ENCODE measurements at regions not wholly inside any gene's neighbourhood (a gene's known extent, or its start where the extent isn't known, plus 50 kb on each side); places are given as distances from the start of the nearest gene placed in this dataset.

DNA sequence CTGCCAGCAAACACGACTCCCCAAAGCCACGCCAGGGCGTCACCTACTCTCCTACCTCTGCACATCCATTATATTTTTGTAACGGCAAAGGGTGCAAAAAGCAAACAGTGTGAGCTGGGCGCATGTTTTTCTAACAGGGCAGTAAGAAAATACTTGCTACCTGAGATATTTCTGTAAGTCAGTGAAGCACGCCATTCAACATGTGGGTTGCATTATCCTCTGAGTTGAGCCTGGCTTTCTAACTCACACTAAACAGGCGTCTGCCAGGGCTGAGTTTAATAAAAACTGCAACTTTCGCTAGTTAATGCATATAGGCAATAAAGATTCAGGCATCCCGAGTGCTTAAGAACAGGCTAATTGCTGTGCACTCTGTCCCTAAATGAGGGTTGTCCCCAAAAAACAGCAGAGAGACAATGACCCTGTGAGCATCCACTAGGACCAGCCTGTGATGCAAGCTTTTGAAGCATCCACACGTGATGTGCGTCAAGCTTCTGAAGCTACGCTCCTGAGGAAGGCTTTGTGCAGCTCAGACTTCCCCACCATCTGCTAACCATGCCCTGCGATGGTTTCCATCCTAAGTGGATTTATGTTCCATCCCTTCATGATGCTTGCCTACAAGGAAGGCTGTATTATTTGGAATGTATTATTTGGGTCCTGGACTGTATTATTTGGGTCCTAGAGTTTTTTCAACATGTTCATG, 70.0 kb upstream of the SIM2 start:
- DNase-seq (ENCODE audit: low read depth), result no peak

DNA sequence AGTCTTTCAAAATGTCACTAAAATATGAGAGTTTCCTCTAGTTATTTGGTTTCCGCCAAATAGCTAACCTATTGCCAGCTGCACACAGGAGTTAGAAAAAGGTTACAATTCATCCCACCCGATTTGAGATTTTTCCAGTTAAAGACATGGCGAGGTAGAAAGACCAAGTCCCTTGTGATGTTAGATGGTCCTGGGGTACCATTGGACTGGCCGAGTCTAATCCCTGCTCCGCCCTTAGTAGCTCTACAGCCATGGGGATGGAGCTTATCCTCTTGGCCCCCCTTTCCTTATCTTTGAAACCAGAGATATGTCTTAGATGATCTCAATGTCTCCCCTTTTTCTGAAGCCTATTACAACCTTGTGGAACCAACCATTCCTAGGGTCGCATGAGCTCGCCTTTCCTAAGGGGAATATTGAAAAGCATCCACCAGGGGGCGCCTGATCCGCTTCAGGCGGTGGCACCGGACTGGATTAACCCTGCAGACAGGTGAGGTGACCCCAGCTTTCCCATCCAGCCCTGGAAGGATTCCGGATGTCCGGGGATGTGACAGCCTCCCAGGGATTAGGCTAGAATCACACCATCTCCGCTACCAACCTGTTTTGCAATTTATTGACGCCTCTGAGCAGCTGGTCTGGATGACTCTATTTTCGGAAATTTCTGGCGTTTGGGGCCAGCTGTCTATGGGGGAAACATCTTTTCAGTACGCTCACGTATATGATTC, 68.3 kb upstream of the SIM2 start:
- DNase-seq (ENCODE audit: low read depth), result no peak

DNA sequence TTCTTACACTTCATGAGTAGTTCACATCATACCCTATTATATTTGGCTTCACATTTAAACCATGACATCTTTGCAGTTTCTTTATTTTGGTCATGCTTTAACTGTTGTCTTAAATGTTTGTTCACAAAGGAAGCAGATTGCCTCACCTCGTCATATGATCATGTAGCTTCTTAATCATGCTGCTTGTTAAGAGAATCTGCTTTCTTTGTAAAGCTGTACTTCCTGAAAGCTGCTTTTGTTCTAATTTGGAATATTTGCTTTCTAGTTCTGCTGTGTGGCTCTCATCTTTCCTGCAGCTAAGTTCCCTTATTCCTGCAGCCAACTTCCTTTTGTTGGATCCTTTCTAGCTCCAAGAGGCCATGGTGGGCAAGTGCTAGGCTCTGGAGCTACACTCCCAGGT, 62.9 kb upstream of the SIM2 start:
- DNase-seq (ENCODE audit: low read depth), result no peak

DNA sequence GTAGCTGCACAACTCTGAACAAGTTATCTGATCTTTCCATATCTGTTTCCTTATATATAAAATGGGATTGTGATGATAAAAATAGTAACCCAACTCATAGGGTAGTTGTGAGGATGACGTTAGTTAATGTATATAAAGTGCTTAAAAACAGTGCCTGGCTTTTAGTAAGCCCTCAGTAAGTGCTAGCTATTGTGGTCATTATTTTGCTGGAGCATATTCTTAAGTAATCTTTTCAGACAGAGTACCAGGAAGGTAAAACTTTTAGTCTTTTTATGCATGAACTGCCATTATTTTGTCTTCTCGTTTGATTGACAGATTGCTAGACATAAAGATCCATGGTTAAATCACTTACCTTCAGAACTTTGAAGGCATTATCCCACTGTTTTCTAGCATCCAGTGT, 62.5 kb upstream of the SIM2 start:
- DNase-seq (ENCODE audit: low read depth), result no peak

DNA sequence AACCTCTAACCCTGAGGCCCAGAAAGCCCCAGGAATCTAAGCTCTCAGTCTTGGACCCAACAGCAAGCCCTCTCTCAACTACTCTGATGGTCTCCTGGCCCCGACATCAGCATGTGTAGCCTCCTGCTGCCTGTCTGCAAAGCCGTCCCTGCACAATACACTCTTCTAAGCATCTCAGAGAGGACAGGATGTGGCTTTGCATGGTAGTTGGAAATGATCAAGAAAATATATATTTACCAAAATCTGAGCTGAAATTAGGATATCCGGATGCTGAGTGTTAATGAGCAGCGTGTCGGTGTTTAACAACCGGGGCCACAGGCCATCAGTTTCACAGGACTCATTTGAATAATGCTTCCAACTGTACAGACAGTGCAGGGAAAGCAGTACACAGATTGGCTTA, 59.1 kb upstream of the SIM2 start:
- DNase-seq (ENCODE audit: low read depth), result no peak

DNA sequence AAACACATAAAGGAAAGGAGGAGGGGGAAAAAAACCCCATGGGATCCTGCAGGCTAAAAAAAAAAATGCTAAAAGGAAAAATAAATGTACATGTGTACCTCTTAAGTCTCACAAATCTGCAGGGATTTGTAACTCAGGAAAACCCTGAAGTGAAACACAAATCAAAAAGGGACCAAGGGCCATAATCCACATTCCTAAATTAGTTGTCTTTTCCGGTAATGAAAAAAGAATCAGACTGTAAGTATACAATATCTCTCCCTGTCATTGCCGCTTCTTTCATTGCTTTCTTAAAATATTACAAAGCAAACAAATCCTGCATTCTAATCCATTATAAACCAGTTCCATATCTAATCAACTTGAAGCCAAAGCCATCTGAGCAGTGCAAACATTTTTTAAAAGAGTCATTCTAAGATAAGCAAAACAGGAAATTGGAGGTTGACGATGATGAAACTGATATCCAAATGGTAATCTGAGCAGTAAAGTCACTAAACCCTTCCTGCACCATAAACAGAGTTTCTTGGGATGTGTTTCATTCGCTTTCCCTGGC, 58.7 kb upstream of the SIM2 start:
- no peak for DNase-seq (ENCODE audit: low read depth)

DNA sequence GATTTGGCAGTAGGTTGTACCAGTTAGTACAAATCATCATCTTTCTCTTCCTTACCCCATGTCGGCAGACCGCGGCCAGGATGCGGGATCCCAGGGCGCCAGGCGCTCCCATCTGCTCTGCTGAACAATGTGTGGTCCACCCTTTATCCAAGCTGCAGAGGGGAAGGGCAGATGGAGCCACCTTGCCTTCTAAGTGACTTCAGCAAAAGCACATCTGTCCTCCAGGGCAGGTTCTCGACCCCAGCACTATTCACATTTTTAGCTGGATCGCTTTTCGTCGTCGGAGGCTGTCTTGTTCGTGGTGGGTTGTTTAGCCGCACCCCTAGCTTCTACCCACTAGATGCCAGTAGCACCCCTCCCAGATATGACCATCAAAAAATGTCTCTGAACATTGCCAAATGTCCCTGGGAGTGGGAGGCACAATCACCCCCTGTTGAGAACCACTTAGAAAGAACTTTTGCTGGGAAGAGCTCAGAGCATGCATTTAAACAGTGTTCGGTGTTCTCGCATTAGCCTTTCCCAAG, 58.1 kb upstream of the SIM2 start:
- no peak for DNase-seq (ENCODE audit: low read depth)

DNA sequence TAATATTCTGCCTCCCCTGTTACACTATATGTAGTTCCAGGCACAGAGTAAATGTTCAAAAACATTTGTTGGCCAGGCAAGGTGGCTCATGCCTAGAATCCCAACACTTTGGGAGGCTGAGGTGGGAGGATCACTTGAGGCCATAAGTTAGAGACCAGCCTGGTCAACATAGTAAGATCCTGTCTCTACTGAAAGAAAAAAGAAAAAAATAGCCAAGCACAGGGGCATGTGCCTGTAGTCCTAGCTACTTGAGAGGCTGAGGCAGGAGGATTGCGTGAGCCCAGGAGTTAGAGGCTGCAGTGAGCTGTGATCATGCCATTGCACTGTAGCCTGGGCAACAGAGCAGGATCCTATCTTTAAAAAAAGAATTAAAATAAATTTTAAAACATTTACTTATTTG, 57.6 kb upstream of the SIM2 start:
- DNase-seq (ENCODE audit: low read depth), result no peak

DNA sequence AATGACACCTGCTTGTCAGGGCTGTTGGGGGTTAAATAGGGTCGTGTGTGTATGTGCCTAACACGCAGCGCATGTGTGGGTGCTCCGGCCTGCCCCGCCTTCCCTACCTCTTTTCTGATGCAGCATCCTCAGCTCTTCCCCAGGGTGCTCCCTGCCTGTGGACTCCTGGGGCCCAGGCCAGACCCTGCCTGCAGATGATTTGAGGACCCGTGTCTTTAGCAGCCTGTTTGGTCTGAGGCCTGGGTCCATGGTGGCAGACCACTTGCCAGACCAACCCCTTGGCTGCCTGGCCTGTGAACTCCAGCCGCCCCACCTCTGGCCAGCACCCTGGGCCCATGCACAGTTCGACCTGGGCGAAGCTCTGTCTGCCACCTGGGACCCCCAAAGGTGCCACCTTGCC, 57.0 kb upstream of the SIM2 start:
- DNase-seq (ENCODE audit: low read depth), result no peak

DNA sequence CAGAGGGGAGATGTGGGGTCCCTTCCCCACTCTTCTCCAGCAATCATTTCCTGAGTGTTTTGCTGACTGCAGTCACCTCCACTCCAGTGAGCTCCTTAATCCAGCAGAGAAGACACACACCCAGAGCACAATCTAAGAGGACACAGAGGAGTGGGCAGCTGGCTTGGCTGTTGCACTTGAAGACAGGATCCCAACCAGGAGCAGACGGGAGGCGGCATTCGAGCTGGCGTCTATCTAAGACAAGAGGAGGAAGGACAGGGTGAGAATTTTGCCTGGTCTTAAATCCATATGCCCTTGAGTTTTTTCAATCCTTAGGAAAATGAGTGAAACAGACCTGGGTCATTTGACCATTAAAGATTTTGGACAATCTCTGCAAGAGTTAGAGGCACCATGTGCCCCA, 56.1 kb upstream of the SIM2 start:
- no peak for DNase-seq (ENCODE audit: low read depth)

DNA sequence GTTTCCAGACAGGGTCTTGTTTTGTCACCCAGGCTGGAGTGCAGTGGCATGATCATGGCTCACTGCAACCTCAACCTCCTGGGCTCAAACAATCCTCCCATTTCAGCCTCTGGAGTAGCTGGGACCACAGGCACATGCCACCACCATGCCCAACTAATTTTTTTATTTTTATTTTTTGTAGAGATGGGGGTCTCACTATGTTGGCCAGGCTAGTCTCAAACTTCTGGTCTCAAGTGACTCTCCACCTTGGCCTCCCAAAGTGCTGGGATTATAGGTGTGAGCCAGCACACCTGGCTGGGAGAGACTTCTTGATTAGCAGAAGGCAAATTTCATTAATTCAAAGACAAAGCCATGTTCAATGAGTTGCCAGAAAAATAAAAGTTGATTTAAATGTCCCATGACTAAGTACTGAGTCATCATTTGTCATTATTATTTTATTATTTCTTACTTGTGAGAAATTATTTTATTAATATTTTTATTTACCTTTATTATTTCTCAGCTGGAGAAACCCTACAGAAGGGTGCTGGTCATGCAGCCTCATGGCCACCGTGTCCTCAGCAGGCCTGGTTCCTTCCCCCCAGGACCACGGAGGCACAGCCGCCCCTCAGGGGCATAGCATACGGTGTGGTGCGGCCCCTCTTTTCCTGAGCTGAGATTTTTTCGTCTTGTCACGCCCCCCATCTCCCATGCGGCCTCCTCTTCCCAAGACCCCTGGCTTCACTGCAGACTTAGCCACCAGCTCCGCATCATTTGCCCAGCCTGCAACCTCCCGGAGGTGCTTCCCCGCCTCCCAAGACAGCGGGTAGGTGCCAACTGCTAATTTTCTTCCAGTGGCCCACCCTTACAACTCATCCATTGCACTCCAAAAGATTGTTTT, 55.3 kb upstream of the SIM2 start:
- DNase-seq (ENCODE audit: low read depth), result no peak

DNA sequence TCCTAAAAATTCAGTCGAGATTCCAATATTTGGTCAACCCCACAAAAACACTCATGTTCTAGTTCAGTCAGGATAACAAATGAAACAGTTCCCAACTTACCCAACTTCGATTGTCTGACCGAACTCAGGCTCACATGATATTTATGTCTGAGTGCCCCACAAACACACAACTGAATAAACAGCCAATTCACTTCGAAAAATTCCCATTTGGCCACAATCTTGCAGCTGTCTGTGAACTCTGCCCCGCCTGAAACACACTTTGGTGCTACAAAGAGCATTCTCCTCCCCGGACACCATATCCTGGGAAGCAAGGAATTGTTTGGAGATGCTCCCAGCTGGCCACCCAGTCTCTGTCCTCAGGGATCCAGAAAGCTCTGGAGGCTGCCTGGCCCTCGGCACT, 52.9 kb upstream of the SIM2 start:
- no peak for DNase-seq (ENCODE audit: low read depth)

DNA sequence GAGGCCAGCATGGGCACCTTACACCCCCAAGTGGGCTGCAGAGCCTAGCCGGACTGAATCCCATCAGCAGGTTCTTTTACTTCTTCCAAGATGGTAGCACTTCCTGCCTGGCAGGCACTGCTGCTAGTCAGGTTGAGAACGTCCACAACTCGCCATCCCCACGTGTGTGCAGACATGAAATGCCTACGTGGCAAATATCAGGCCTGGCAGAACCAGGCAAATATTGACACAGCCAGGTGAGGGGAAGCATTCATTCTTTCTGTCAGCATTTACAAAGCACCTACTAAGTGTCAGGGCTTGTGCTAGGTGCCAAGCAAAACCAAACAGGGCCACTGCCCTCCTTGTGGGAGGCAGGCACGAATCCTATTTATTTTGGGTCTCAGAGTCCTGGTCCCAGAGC, 52.3 kb upstream of the SIM2 start:
- no peak for DNase-seq (ENCODE audit: low read depth)

DNA sequence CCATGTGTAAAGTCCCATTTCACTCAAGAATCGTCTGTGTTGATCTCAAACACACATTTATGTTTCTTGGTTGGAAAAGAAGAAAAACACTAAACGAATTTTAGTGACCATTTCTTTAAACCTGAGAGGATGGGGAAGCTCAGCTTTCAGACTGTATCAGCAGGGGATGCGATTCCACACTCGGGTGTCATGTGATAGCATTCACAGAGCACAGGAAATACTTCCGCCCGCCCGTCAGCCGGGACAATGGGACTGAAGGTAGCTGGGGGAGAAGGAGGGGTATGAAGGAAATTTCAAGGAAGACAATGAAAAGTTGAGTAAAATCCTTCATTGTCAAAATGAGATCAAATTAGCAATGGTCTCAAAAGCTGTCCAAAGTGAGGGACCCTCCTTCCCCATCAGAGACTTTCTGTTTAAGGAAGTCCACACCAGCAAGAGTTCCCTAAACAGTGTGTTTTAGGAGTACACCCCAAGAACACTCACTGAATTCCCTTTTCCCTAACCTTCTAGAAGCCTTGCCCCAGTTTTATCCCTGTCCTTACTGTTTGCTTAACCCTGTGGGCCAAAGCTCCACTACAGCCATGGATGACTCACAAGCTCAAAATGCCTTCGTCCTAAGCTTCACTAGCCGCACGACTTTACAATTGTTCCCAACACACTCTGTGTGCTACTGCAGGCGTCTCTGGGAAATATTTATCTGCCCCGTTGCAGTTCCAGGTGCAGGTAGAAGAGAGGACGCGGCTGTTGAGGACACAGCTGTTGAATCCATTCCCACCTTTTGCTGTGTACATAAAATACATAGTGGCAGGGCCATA, 51.4 kb upstream of the SIM2 start:
- peak; percentile 45 for DNase-seq (ENCODE audit: low read depth)
